Adrenal gland (tissue), 9 donors: ENCODE measurements at regions not wholly inside any gene's neighbourhood (a gene's known extent, or its start where the extent isn't known, plus 50 kb on each side); places are given as distances from the start of the nearest gene placed in this dataset.

Experiments used
- DNase-seq, 7 donors: peaks; one replicate each; pipeline ENCODE4 v3.0.0-alpha.2; 2019 to 2020
- H3K27ac ChIP-seq, 5 donors: fragments of 200-600 bp; sonication (generic) in 4 of 5; 1 replicate in 3 of 5; 2 replicates in 2 of 5; pipeline versions ENCODE4 v1.5.1 to v1.8.0; 2016 to 2020; ENCODE audit warnings: mild to moderate bottlenecking in 1 of 5
- H3K27me3 ChIP-seq: fragments of 200-600 bp; 2 replicates; pipeline ENCODE4 v1.8.0; 2021
- H3K36me3 ChIP-seq, 2 donors: fragments of 200-600 bp; replicated peaks in 1 of 2; 1 replicate in 1 of 2; 2 replicates in 1 of 2; pipeline versions ENCODE4 v1.5.1 to v1.8.0; 2018 to 2022
- H3K4me1 ChIP-seq, 2 donors: fragments of 200-600 bp; replicated peaks in 1 of 2; 1 replicate in 1 of 2; 2 replicates in 1 of 2; pipeline versions ENCODE4 v1.5.1 to v1.8.0; 2018 to 2021
- H3K4me3 ChIP-seq, 4 donors: fragments of 200-600 bp; sonication (generic) in 3 of 4; one replicate each; pipeline ENCODE4 v1.5.1; 2016 to 2018
- H3K9me3 ChIP-seq, 3 donors: fragments of 200-600 bp; sonication (generic) in 1 of 3; replicated peaks in 1 of 3; 1 replicate in 2 of 3; 2 replicates in 1 of 3; pipeline versions ENCODE4 v1.5.1 to v1.8.0; 2016 to 2021
- CTCF ChIP-seq, 6 experiments: fragments of 450-650 bp in 4 of 6; fragments of 200-600 bp in 2 of 6; sonication (generic) in 1 of 6; IDR thresholded peaks; 1 replicate in 5 of 6; 2 replicates in 1 of 6; pipeline versions ENCODE4 v1.5.1 to v1.8.0; 2016 to 2021; ENCODE audit warnings: antibody characterized with exemption in 6 of 6, mild to moderate bottlenecking in 2 of 6, moderate library complexity in 1 of 6
- POLR2A ChIP-seq, 2 donors: fragments of 450-650 bp; IDR thresholded peaks; one replicate each; pipeline ENCODE4 v1.6.1; 2017; ENCODE audit warnings: antibody characterized with exemption in 2 of 2, mild to moderate bottlenecking in 2 of 2, moderate library complexity in 1 of 2
- WGBS, 4 donors: extraction: QIAGEN DNeasy Blood & Tissue Kit in 2 of 4; methylation state at CpG; one replicate each; pipeline versions ENCODE4 v1.1.5 to v1.1.7; 2013 to 2017; 5-methylcytosine and 5-hydroxymethylcytosine counted together
- intact Hi-C, 2 donors: fragments of 100-400 bp; cut with DNase I; formaldehyde crosslinking; loops; one replicate each; pipeline versions ENCODE4 v1.14.1 to v1.15.0; 2022 to 2023
- donor health status: healthy with polysubstance abuse.
- donor health status: Bipolar disorder and iron deficiency.
- donor health status: DM: yes; HTN: yes; CAD: no.
- donor health status: DM: no; HTN: no; CAD: no.
- donor health status: DM: no; HTN: no; CAD: no.

- Histone ChIP-seq H3K27me3 (no peaks in the 10 kb centered on the region), H3K4me1 (no peaks in the 10 kb centered on the region), H3K4me3 (no peak overlapping the region), H3K36me3 (no peaks in the 10 kb centered on the region), H3K9me3 (no peaks in the 10 kb centered on the region), H3K27ac (peak overlapping the region in 1 of 5 donors; percentile 67)
- DNase-seq = no peak
- TF ChIP-seq CTCF (IDR thresholded peaks at IDR 0.05) = no peak
- TF ChIP-seq POLR2A (IDR thresholded peaks at IDR 0.05) = no peak
- intact Hi-C loops = no loop called here
- WGBS, 4 donors = 64 to 100% (median 81%) methylated on average over 1 to 3 of the region's 3 CpGs
Measured at GRCh38 chr10:44199267-44199666, 185.6 kb downstream of the CXCL12 start.

GRCh38 chr10:44198780-44199097 lies 186.2 kb downstream of the CXCL12 start:
- peak in 2 of 7 donors; percentile 6 to 19 for DNase-seq
- no peaks in the 10 kb centered on the region for H3K4me1 ChIP-seq
- H3K27ac ChIP-seq = peak overlapping the region in 1 of 5 donors; percentile 67
- H3K9me3 ChIP-seq = no peaks in the 10 kb centered on the region
- WGBS, 4 donors = 56 to 90% (median 75%) methylated on average over 2 to 4 of the region's 4 CpGs
- TF ChIP-seq CTCF (IDR thresholded peaks at IDR 0.05) (no peak), POLR2A (IDR thresholded peaks at IDR 0.05) (no peak)
- intact Hi-C loops = no loop called here
- H3K36me3 ChIP-seq = no peaks in the 10 kb centered on the region
- H3K27me3 ChIP-seq = no peaks in the 10 kb centered on the region
- no peak overlapping the region for H3K4me3 ChIP-seq

GRCh38 chr10:44198096-44198779 lies 186.7 kb downstream of the CXCL12 start:
- no peaks in the 10 kb centered on the region for H3K9me3 ChIP-seq
- TF ChIP-seq CTCF (IDR thresholded peaks at IDR 0.05) (no peak), POLR2A (IDR thresholded peaks at IDR 0.05) (no peak)
- H3K27ac ChIP-seq = peak overlapping the region in 1 of 5 donors; percentile 67
- H3K36me3 ChIP-seq = no peaks in the 10 kb centered on the region
- DNase-seq = no peak
- H3K27me3 ChIP-seq = no peaks in the 10 kb centered on the region
- intact Hi-C loops = no loop called here
- 55 to 73% (median 71%) methylated on average over 4 of the region's 4 CpGs for WGBS, 4 donors
- H3K4me3 ChIP-seq = no peak overlapping the region
- no peaks in the 10 kb centered on the region for H3K4me1 ChIP-seq

GRCh38 chr10:44197646-44198045 lies 187.3 kb downstream of the CXCL12 start:
- H3K36me3 ChIP-seq = no peaks in the 10 kb centered on the region
- intact Hi-C loops = no loop called here
- DNase-seq = no peak
- no peaks in the 10 kb centered on the region for H3K27me3 ChIP-seq
- TF ChIP-seq CTCF (IDR thresholded peaks at IDR 0.05) = no peak
- TF ChIP-seq POLR2A (IDR thresholded peaks at IDR 0.05) = no peak
- WGBS, 4 donors = 89 to 100% (median 89%) methylated on average over 3 of the region's 3 CpGs
- H3K27ac ChIP-seq = no peak overlapping the region
- H3K4me1 ChIP-seq = no peaks in the 10 kb centered on the region
- H3K9me3 ChIP-seq = no peaks in the 10 kb centered on the region
- H3K4me3 ChIP-seq = no peak overlapping the region
